Right kidney (tissue), 1 donor: ENCODE measurements at regions not wholly inside any gene's neighbourhood (a gene's known extent, or its start where the extent isn't known, plus 50 kb on each side); places are given as distances from the start of the nearest gene placed in this dataset.

Experiments used
- DNase-seq: peaks from one replicate; pipeline ENCODE4 v3.0.0-alpha.2; 2016

DNA sequence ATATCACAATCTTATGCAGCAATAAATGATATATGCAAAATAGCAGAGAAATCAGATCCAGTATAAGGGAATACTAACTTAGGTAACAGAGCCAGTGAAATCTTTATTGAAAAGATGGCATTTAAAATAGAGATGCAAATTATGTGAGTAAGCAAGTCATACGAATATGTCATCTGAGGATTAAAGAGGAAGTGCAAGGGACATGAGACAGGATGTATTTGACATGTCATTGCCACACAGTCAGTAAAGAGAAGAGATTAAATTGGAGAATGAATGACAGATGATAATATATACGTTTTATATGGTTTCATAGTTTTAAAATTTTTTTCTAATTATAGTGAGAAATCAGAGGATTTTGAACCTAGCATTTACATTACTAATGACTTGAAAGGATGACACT, 426.4 kb downstream of the SLITRK5 start:
- no peak for DNase-seq

DNA sequence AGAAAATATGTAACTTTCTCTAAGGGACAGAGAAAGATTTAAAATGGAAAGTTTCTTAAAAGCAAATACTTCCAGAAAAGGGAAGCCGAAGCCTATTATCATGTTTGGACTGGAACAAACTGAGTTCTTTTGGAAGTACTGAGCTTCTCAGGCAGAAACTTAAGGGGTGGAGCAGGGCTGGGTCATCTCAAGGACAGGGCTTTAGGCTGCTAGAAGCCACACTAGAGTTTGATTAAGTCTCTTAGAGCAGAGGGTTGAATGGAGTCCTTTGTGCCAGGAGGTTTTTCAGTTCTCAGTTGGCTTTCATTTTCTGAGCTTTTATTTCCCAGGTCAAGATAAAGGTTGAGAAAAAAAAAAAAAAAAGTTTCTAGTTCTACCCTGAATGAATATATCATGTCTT, 432.7 kb downstream of the SLITRK5 start:
- DNase-seq, result no peak

DNA sequence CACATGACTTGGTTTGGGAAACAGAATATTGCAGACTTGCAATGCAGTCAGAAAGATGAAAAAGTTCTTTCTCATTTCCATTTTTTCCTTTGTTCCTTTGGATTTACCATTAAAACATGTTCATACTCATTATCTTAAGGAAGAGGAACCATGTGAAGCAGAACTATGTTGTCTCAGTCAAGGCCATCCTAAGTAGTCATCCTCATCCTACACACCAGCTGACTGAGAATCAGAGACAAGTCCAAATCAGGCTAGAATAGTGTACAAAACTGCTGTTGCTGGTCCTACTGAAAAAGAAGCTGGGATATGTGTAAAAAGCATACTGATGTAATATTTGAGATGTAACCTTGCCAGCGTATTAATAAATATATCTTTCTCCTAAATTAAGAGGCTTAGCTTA, 433.4 kb downstream of the SLITRK5 start:
- DNase-seq, result no peak

DNA sequence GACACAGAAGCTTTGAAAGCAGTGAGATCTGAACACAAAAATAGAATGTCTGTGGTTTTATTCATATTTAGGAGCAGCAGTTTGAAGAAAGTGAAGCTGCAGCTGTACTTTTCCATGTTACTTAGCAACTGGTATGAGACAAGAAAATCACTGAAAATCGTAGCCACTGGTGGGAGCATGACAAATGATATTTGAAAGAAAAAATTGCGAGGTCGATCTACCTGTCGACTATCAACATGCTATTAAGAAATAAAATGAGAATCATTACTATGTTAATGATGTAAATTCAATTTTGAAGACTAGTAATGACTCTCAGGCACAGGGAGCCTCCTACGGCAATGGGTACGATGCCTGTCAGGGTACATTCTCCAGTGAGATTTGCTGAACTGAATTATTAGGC, 436.4 kb downstream of the SLITRK5 start:
- DNase-seq, result no peak

DNA sequence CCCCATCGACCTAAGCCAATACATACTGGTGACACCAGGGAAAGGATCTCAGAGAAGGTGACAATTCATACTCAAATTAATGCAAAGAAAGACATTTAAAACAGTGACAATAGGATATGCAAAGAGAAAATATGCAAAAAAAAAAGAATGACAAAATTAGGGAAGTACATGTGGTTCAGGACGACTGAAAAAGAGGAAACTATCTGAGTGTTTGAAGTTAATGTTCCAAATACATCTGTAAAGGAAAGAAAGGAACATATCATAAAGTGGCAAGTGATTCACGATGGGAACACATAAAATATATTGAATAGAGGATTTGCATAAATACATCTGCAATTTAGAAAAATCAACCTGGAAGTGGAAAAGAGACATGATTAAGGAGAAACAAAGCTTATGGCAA, 441.4 kb downstream of the SLITRK5 start:
- DNase-seq, result no peak

DNA sequence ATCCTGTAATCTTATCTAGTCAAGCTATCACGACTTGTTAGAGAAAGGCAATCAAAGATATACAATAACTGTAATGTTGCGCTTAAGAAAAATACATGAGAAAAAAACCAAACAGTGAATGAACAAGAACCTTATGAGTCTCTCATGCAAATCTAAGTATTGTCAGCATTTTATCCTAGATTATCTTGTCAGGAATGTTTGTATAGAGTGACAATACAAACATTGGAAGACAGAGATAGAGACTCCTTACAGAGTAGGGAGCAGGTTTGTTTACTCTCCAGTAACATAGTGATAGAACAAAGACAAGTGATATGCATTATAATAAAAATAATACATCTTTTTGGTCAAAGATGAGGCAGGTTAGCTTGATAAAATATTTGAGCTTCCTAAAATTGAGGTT, 444.8 kb downstream of the SLITRK5 start:
- no peak for DNase-seq

DNA sequence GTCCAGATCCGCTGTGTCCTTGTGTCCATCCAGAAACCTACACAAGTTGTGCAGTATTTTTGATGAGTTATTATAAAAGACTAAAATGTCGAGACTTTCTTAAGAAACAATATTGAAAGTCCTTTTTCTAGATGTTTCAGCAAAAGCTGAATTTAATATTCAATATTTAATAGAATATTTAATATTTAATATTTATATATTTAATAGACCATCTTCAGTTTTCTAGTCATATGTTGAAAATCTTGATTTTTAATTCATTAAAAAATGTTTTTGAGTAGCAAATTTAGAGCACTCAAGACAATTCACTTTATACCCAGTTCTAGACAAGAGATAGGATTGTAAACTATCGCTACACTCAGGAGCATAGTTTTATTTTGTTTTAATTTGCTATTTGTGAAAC, 447.8 kb downstream of the SLITRK5 start:
- no peak for DNase-seq

DNA sequence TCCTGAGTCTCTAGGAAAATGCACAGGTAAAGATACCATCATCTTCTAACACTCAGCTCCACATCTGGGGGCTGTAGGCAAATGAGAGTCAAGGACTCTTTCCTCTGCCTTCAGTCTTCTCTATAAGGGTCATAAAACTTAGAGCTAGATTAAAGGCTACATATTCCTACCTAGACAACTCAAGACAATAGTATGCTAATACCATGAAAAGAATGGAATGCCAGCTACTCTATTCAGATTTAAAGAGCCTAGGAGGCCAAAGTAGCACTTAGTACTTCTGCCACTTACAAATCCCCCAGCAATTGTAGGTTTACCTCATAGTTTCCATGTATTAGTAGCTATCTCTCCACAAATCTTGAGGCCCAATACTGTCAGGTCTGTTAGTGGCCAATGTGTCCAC, 453.0 kb downstream of the SLITRK5 start:
- DNase-seq, result no peak

DNA sequence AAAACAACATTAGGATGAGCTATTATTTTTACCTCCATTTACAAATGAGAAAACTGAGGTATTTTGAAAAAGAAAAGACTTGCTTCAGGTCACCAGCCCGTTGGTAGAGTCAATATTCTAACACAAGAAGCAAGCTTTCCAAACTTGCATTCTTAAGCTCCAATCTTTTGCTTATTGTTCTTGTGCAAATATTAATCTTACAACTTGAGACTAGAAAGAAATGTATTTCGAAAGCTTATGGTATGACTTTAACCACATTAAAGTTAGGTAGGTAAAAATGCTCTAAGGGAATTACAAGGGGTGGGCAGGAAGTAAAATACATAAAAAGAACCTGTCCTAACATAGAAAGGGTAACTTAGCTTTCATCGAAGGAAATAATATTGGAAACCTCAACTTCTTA, 453.9 kb downstream of the SLITRK5 start:
- no peak for DNase-seq

DNA sequence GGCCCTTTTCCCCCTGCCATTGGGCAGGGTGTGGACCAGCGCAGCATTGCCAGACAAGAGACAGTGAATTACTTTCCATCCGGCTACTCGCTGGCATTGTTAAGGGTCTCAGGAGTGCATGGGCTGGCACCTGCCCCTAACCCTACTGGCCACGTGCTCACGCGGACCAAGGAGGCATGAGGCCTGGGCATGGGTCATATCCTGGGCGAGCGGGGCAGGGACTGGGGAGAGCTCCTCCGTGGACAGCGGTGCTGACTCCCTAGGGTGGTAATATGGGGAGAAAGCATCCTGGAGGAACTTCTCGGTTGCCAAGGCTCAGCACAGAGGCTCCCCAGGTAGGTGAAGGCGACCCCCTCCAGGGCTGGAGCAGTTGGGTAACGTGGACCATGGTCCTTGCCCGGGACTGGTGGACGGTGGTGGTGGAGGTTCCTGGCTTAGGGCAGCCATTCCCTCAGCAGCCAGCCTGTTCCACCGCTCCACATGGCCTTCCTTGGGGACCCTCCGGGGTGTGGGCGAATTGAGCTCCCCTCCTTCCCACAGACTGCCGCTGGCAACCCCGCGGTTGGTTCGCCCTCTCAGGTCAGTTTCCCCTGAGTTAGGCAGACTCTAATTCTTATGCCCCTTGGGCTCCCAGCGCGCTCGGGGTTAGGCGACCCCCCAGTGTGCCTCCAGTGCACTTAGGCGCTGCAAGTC, 465.1 kb downstream of the SLITRK5 start:
- DNase-seq, result no peak

DNA sequence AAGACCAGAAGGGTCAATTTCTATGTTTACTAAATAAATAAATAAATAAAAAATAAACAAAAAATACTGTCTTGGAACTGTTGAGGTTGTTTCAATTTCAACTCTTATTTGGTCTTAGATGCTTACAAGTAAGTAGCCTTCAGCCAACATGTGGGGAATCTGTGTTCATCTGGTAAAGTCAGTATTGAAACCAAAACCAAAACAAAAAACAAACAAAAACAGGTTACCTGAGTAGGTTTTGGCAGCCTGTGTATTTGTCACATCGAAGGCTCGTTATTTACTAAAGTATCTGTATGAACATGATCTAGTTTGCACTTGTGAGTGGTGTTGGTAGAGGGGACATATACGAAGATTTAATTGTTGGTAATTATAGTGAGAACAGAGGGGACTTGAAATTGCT, 471.5 kb downstream of the SLITRK5 start:
- no peak for DNase-seq

DNA sequence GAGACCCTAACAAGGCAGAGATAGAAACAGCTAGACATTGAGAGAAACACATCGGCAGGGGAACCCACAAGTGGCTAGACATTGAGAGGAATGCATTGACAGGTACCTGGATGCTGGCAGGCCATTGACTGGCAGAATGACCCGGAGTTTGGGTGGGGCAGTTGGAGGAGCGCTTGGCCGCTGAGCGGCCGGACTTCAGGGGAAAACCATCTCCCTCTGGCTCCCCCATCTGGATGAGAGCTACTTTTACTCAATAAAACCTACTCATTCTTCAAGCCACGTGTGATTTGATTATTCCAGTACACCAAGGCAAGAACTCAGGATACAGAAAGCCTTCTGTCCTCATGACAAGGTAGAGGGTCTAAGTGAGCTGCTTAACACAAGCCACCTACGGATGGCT, 473.4 kb downstream of the SLITRK5 start:
- no peak for DNase-seq

DNA sequence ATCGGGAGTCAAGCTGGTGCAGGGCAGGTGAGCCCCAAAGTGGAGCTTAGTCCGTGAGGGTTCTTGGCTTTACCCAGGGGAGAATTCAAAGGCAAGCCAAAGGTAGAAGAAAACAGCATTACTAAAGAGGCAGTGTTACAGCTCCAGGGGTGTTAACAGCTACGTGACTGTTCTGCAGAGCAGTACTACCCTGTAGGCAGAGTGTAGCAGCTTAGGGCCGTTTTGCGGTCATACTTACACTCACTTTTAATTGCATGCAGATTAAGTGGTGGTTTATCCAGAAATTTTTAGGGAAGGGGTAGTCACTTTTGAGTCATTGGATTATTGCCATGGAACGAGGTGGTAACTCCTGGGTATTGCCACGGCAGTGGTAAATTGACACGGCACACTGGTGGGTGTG, 482.2 kb downstream of the SLITRK5 start:
- DNase-seq, result no peak

DNA sequence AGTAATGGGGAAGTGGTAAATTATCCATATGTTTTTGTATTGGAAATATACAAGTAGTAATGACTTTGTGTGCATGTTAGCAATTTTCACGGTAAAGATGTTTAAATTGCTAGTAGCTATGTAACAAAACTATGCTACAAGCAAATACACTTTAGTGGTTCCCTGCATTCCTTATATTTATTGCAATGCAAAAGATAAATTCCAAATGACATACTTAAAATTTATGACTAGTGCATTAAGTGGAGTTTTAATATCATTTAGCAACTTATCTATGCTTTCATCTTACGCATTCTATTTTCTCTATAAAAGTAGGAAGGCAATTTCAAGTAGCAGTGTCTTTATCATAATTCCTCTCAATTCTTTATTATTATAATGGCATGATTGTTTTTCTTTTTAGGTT, 482.8 kb downstream of the SLITRK5 start:
- no peak for DNase-seq

DNA sequence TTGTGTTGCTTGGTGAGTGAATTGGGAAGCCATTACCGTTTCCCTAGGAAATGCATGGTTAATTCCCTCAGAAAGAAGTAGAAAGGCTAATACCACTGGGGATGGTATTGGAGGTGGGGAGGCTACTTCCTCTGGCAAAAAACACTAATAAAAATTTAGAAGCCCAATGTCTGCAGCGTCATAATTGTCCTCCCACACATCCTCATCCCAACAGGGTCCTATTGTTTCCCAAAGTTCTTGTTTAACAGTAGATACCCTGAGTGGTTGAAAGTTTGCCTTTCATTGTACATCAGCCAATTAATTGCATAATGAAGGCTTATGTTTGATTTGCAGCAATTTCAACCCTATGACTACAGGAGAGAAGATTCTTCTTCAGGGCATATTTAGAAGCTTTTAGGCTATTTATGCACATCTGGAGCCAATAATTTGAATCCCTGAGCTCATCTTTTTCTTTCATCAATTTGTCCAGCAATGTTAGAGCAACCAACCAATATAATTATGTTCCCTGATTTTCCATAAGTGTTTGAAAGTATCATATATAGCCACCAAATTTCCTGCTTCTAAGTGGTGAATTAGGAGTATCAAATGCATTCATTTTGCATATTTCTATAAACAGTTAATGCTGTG, 491.0 kb downstream of the SLITRK5 start:
- DNase-seq, result no peak

DNA sequence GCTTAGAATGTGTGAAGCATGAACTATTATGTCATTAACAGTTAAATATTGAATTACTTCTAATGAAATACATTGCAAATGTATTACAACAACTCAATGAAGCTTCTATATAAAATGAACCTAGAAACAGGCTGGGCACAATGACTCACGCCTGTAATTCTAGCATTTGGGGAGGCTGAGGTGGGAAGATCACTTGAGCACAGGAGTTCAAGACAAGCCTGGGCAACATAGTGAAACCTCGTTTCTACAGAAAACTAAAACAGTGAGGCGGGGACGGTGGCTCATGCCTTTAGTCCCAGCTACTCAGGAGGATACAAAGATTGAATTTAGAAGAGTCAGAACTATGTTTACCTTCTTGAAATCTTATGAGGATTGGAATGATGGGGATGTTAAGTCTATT, 505.1 kb downstream of the SLITRK5 start:
- no peak for DNase-seq

DNA sequence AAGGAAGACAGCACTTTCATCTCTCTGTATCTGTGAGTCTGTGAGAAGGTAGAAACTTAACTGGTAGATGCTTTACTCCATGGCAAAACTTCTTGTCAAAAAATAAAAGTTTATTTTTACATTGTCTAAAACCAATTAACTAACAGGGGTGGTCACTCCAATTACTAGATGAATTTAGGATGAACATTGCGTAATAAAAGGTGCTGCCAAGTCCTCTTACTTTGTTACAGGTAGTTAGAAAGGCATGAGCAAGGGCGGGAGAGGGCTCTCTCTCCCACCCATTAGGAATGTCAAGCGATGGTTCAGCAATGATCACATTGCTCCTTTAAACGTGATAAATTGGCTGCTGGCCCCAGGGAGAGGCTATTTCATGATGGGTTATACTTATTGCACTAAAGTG, 512.3 kb downstream of the SLITRK5 start:
- DNase-seq, result no peak

DNA sequence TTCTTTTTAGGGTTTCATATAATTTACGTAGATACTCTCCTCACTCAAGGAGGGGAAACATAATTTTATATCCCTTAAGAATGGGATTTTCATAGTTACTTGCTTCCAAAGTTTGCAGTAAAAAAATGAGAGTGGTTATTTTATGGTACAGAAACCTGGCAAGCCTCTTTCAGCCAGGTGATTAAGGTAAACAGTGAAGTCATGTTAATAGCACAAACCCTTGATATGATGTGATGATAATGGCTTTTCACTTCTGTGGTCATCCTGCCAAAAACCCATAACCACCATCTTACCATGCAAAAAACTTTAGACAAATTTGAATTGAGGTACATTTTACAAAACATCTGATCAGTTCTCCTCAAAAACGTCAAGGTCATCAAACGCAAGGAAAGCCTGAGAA, 517.8 kb downstream of the SLITRK5 start:
- DNase-seq, result no peak

DNA sequence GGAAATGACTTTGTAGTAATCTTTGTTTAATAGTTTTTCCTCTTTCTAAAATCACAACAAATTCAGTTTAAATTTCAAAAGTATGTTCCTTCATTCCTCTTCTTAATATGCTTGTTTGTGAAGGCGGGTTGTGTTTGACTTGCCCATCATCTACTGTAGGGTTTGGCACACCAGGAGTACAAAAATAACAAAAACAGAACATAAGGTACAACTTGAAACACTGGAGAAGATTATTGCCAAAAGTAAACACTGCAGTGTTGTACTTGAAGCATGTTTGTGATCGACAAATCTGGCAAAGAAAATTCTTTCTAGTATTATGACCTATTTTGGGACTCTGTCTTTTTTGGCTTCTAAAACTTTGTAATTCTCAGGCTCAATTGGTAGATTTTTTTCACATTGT, 518.6 kb downstream of the SLITRK5 start:
- no peak for DNase-seq

DNA sequence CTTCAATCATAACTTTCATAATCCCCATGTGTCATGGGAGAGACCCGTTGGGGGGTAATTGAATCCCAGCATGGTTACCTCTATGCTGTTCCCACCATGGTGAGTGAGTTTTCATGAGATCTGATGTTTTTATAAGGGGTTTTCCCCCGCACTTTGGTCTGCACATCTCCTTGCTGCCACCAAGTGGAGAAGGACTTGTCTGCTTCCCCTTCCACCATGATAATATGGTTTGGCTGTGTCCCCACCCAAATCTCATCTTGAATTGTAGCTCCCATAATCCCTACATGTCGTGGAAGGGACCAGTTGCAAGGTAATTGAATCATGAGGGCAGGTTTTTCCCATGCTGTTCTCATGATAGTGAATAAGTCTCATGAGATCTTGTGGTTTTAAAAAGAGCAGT, 524.9 kb downstream of the SLITRK5 start:
- DNase-seq, result no peak

DNA sequence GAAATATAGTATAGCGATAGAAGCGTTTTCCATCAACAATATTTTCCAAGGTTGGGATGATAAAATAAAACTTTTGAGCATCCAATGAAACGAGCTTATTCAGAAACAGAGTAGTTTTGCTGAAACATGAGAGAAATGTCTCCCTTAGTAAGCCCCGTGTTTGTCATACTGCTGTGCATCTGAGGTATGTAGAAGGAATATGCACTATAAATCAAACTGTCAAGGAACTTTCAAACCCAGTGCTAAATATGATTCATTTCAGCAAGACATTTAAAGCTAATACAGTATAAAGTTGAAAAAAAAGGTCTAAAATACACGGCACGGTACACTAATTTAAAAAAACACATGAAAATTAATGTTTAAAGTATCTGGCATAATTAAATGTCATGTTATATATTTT, 546.2 kb downstream of the SLITRK5 start:
- peak; percentile 2 for DNase-seq

DNA sequence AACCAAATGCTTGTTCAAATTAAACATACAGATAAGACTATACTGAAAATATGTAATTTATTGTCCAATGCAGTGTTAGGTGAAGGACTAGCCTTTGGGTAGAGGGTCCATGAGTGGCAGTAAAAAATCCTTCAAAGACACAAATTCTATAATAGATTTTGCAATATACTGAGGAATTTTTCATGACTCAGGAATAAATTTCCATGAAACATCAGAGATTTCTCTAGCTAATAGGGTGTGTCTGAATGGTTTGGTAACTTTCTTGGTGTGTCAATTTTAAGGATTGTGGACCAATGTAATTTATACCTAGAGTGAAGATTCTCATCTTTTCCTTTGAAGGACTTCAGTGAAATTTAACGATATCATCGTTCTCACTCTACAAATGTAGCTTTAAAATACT, 546.7 kb downstream of the SLITRK5 start:
- no peak for DNase-seq

DNA sequence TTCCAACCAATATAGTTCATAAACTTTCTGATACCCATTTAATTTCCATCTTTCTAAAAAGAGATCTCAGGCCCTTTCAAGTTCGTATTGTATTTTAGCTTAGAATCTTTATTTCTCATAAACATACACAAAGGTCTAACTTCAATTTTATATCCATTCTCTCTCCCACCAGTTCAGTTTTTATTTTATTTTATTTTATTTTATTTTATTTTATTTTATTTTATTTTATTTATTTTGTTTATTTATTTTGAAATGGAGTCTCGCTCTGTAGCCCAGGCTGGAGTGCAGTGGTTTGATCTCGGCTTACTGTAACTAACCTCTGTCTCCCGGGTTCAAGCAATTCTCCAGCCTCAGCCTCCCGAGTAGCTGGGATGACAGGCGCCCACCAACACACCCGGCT, 552.8 kb downstream of the SLITRK5 start:
- DNase-seq, result no peak

DNA sequence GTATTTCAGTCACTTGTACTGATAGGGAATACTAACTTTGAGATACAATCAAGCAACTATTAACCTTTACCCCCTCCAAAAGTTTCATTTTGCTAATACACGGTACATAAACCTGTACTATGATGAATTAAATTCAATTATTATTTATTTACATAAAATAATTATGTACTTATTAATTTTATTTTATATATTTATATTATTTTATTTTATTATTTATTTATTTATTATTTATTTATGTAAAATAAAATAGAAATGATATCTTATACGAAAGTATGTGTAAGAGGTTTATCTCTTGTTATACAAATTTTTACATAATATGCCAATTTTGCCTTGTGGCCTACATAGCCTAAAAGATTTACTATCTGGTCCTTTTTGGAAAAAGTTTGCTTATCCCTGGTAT, 564.3 kb downstream of the SLITRK5 start:
- DNase-seq, result no peak

DNA sequence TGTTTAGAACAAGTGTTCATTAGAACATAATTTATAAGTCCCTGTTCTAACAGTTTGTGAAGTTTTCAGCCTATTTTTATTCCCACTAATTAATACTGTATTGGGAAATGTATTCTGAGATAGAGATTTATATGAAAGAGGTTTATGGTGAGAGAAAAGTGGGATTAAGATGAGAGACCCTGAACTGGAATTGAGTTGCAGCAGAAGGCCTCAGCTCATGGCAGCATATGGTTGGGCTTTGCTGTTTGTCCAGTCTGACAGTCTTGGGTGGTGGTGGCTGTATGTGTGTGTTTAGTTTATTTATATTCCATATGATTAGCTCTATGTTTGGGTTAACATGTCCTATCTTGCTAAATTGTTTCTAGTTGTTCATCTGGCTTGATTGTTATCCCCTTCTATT, 575.1 kb downstream of the SLITRK5 start:
- DNase-seq, result no peak
